Spleen (tissue), 7 donors: ENCODE measurements at regions not wholly inside any gene's neighbourhood (a gene's known extent, or its start where the extent isn't known, plus 50 kb on each side); places are given as distances from the start of the nearest gene placed in this dataset.

Experiments used
- POLR2A ChIP-seq, 3 donors: fragments of 450-650 bp; IDR thresholded peaks; one replicate each; pipeline ENCODE4 v1.5.1; 2017; ENCODE audit warnings: antibody characterized with exemption in 3 of 3, mild to moderate bottlenecking in 1 of 3
- POLR2AphosphoS5 ChIP-seq, 3 donors: sonication (generic); formaldehyde crosslinking; IDR thresholded peaks; one replicate each; pipeline ENCODE4 v1.5.1; 2017; ENCODE audit warnings: antibody characterized with exemption in 3 of 3
- TF ChIP-seq, protein P1 (sequence below), 11 experiments: fragments of 200-600 bp in 7 of 11; fragments of 450-650 bp in 4 of 11; sonication (generic) in 4 of 11; IDR thresholded peaks in 8 of 11; conservative IDR thresholded peaks in 3 of 11; 1 replicate in 7 of 11; 2 replicates in 4 of 11; pipeline versions ENCODE4 v1.4.0 to v1.8.0; 2016 to 2021; ENCODE audit warnings: antibody characterized with exemption in 11 of 11, inconsistent platforms in 4 of 11, mild to moderate bottlenecking in 1 of 11
- donor health status: DM: no; HTN: no; CAD: no; lungs with moderate emphysema.
- donor health status: DM: no; HTN: no; CAD: no.
- donor health status: DM: no; HTN: no; CAD: no.

DNA sequence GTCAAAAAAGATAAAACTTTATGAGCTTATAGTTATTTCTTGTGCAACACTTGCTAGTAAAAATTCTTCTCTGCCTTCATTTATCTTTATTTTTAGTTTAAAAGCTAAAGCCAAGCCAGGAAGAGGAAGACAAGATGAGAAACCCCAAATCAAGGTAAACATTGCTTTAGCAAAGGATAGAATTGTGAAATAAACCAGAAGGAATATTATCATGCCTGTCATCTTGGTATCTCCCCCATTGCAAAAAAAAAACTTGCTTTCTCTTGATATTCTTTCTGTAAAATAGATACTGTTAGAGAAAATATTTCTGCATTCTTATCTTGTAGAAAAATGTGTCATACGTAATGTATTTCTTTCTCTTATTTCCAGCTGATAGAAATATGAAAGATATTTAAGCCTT, 432.8 kb downstream of the GJA1 start:
- TF ChIP-seq POLR2A (IDR thresholded peaks at IDR 0.05) (no peak), POLR2AphosphoS5 (IDR thresholded peaks at IDR 0.05) (no peak)
- TF ChIP-seq, protein P1, sequence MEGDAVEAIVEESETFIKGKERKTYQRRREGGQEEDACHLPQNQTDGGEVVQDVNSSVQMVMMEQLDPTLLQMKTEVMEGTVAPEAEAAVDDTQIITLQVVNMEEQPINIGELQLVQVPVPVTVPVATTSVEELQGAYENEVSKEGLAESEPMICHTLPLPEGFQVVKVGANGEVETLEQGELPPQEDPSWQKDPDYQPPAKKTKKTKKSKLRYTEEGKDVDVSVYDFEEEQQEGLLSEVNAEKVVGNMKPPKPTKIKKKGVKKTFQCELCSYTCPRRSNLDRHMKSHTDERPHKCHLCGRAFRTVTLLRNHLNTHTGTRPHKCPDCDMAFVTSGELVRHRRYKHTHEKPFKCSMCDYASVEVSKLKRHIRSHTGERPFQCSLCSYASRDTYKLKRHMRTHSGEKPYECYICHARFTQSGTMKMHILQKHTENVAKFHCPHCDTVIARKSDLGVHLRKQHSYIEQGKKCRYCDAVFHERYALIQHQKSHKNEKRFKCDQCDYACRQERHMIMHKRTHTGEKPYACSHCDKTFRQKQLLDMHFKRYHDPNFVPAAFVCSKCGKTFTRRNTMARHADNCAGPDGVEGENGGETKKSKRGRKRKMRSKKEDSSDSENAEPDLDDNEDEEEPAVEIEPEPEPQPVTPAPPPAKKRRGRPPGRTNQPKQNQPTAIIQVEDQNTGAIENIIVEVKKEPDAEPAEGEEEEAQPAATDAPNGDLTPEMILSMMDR (IDR thresholded peaks at IDR 0.05 in 8 of 11, conservative IDR thresholded peaks at IDR 0.05 in 3 of 11) = no peak
